HG02642 (cell line): ENCODE measurements at regions not wholly inside any gene's neighbourhood (a gene's known extent, or its start where the extent isn't known, plus 50 kb on each side); places are given as distances from the start of the nearest gene placed in this dataset.

ENCODE experiments used
- ATAC-seq: cut with Tn5 transposase; IDR thresholded peaks from one replicate; pipeline ENCODE4 v1.9.1; 2021; ENCODE audit warnings: mild to moderate bottlenecking; ENCODE audit not compliant: unreplicated experiment, poor library complexity

GRCh38 chr2:158009399-158009798, 92.3 kb upstream of the UPP2 start:
- ATAC-seq, result no peak

GRCh38 chr2:158006961-158007719, 94.5 kb upstream of the UPP2 start:
- ATAC-seq, result no peak

GRCh38 chr2:158004126-158004764, 97.4 kb upstream of the UPP2 start:
- ATAC-seq, result no peak

- no peak for ATAC-seq
Measured at GRCh38 chr2:158002079-158002478, 99.6 kb upstream of the UPP2 start.

- no peak for ATAC-seq
Measured at GRCh38 chr2:157996799-157997198, 104.9 kb upstream of the UPP2 start.

- no peak for ATAC-seq
Measured at GRCh38 chr2:157995117-157995516, 106.6 kb upstream of the UPP2 start.

GRCh38 chr2:157991932-157992331, 109.7 kb upstream of the UPP2 start:
- no peak for ATAC-seq

- ATAC-seq, result no peak
Measured at GRCh38 chr2:157990173-157990572, 111.5 kb upstream of the UPP2 start.

GRCh38 chr2:157989227-157989626, 112.4 kb upstream of the UPP2 start:
- no peak for ATAC-seq

- no peak for ATAC-seq
Measured at GRCh38 chr2:157986761-157987160, 110.6 kb upstream of the ACVR1 start.

- ATAC-seq, result no peak
Measured at GRCh38 chr2:157984866-157985265, 108.7 kb upstream of the ACVR1 start.

- ATAC-seq, result no peak
Measured at GRCh38 chr2:157980020-157980419, 103.9 kb upstream of the ACVR1 start.

- no peak for ATAC-seq
Measured at GRCh38 chr2:157971702-157972101, 95.6 kb upstream of the ACVR1 start.

- no peak for ATAC-seq
Measured at GRCh38 chr2:157967856-157968255, 91.7 kb upstream of the ACVR1 start.

- no peak for ATAC-seq
Measured at GRCh38 chr2:157959249-157959648, 83.1 kb upstream of the ACVR1 start.

- no peak for ATAC-seq
Measured at GRCh38 chr2:157957596-157957995, 81.5 kb upstream of the ACVR1 start.

GRCh38 chr2:157952558-157952957, 76.4 kb upstream of the ACVR1 start:
- ATAC-seq, result no peak

- no peak for ATAC-seq
Measured at GRCh38 chr2:157948856-157949255, 72.7 kb upstream of the ACVR1 start.

GRCh38 chr2:157946919-157947557, 70.9 kb upstream of the ACVR1 start:
- no peak for ATAC-seq

- no peak for ATAC-seq
Measured at GRCh38 chr2:157940024-157940423, 63.9 kb upstream of the ACVR1 start.

- ATAC-seq, result no peak
Measured at GRCh38 chr2:157938556-157938955, 62.4 kb upstream of the ACVR1 start.

- ATAC-seq, result no peak
Measured at GRCh38 chr2:157936406-157936805, 60.3 kb upstream of the ACVR1 start.
